Tibial artery (tissue), 4 donors: ENCODE measurements at regions not wholly inside any gene's neighbourhood (a gene's known extent, or its start where the extent isn't known, plus 50 kb on each side); places are given as distances from the start of the nearest gene placed in this dataset.

ENCODE experiments used
- DNase-seq, 2 donors: peaks; one replicate each; pipeline ENCODE4 v3.0.0-alpha.2; 2019
- H3K27ac ChIP-seq, 2 donors: fragments of 200-600 bp; sonication (generic) in 1 of 2; 1 replicate in 1 of 2; 2 replicates in 1 of 2; pipeline ENCODE4 v1.5.1; 2018 to 2019; ENCODE audit warnings: mild to moderate bottlenecking in 1 of 2
- H3K27me3 ChIP-seq, 2 donors: fragments of 200-600 bp; sonication (generic) in 1 of 2; one replicate each; pipeline versions ENCODE4 v1.5.1 to v1.6.0; 2016 to 2019
- H3K36me3 ChIP-seq, 3 donors: fragments of 200-600 bp; sonication (generic) in 2 of 3; one replicate each; pipeline ENCODE4 v1.5.1; 2016 to 2019; ENCODE audit warnings: mild to moderate bottlenecking in 2 of 3
- H3K4me1 ChIP-seq, 4 donors: fragments of 200-600 bp; sonication (generic) in 2 of 4; 1 replicate in 3 of 4; 2 replicates in 1 of 4; pipeline ENCODE4 v1.5.1; 2016 to 2019
- H3K4me3 ChIP-seq, 2 donors: fragments of 200-600 bp; sonication (generic) in 1 of 2; 1 replicate in 1 of 2; 2 replicates in 1 of 2; pipeline ENCODE4 v1.5.1; 2018 to 2019; ENCODE audit warnings: mild to moderate bottlenecking in 2 of 2
- H3K9me3 ChIP-seq, 3 donors: fragments of 200-600 bp; sonication (generic) in 1 of 3; one replicate each; pipeline ENCODE4 v1.5.1; 2016 to 2019
- CTCF ChIP-seq, 2 experiments: fragments of 200-600 bp in 1 of 2; fragments of 450-650 bp in 1 of 2; IDR thresholded peaks; one replicate each; pipeline ENCODE4 v1.5.1; 2017 to 2019; ENCODE audit warnings: antibody characterized with exemption in 2 of 2, mild to moderate bottlenecking in 1 of 2, moderate library complexity in 1 of 2
- intact Hi-C: fragments of 100-400 bp; cut with DNase I; formaldehyde crosslinking; loops from one replicate; pipeline ENCODE4 v1.15.0; 2023; ENCODE audit warnings: low total_unique reads

DNA sequence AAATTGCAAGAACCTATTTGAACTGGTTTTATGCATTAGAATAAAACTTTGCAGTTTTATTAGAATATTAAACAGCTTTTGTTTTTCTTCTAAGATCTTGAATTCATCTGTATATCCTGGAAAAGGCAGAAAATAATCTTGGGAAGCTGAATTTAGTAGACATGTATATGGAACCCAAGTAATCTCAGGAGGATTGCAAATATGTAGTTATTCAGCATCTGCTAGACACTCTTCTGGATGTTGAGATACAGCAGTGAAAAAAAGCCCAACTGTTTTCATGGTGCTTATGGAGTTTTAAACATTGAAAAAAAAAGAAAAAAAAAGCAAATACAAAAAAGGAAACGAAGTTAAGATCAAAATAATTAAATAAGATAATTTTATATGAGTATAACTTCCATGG, 922.2 kb upstream of the SEMA6A start:
- intact Hi-C loops, result no loop called here
- H3K27ac ChIP-seq, result no peak overlapping the region
- H3K9me3 ChIP-seq, result no peaks in the 10 kb centered on the region

GRCh38 chr5:117494188-117494587, 919.6 kb upstream of the SEMA6A start:
- no peak for DNase-seq
- no peak overlapping the region for H3K27ac ChIP-seq
- H3K4me1 ChIP-seq, result no peaks in the 10 kb centered on the region
- TF ChIP-seq CTCF (IDR thresholded peaks at IDR 0.05), result no peak
- H3K27me3 ChIP-seq, result no peaks in the 10 kb centered on the region
- no peaks in the 10 kb centered on the region for H3K9me3 ChIP-seq
- H3K4me3 ChIP-seq, result no peak overlapping the region
- no peaks in the 10 kb centered on the region for H3K36me3 ChIP-seq
- intact Hi-C loops, result no loop called here

More for the DNA sequence above, 922.2 kb upstream of the SEMA6A start:
- H3K4me3 ChIP-seq, result no peak overlapping the region
- no peak for TF ChIP-seq CTCF (IDR thresholded peaks at IDR 0.05)
- DNase-seq, result no peak
- H3K36me3 ChIP-seq, result no peaks in the 10 kb centered on the region
- H3K4me1 ChIP-seq, result no peaks in the 10 kb centered on the region
- no peaks in the 10 kb centered on the region for H3K27me3 ChIP-seq

- no peak for DNase-seq
- H3K27me3 ChIP-seq, result no peaks in the 10 kb centered on the region
- no peak overlapping the region for H3K27ac ChIP-seq
- H3K36me3 ChIP-seq, result no peaks in the 10 kb centered on the region
- no peak overlapping the region for H3K4me3 ChIP-seq
- H3K4me1 ChIP-seq, result no peaks in the 10 kb centered on the region
- TF ChIP-seq CTCF (IDR thresholded peaks at IDR 0.05), result no peak
- intact Hi-C loops, result no loop called here
- H3K9me3 ChIP-seq, result no peaks in the 10 kb centered on the region
These were observed 914.4 kb upstream of the SEMA6A start for GRCh38 chr5:117488976-117489500.

DNA sequence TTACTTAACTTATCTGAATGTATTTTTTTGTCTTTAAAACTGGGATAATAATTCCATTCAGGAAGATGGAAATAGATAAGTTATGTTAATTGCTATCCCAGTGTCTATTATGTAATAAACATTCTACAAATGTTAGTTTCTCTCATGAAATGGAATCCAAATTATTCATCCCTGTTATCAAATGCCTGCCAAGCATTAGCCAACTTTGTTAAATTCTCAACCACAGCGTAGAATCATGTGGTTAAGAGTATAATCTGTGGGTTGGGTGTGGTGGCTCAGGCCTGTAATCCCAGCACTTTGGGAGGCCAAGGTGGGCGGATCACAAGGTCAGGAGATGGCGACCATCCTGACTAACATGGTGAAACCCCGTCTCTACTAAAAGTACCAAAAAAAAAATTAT, 912.9 kb upstream of the SEMA6A start:
- no peaks in the 10 kb centered on the region for H3K36me3 ChIP-seq
- no peak for TF ChIP-seq CTCF (IDR thresholded peaks at IDR 0.05)
- no peaks in the 10 kb centered on the region for H3K9me3 ChIP-seq
- no peak for DNase-seq
- intact Hi-C loops, result no loop called here
- no peaks in the 10 kb centered on the region for H3K27me3 ChIP-seq
- no peak overlapping the region for H3K4me3 ChIP-seq
- no peaks in the 10 kb centered on the region for H3K4me1 ChIP-seq
- no peak overlapping the region for H3K27ac ChIP-seq

GRCh38 chr5:117486879-117487391, 912.3 kb upstream of the SEMA6A start:
- Histone ChIP-seq H3K4me3 (no peak overlapping the region), H3K27ac (no peak overlapping the region), H3K9me3 (no peaks in the 10 kb centered on the region), H3K27me3 (no peaks in the 10 kb centered on the region), H3K4me1 (no peaks in the 10 kb centered on the region), H3K36me3 (no peaks in the 10 kb centered on the region)
- intact Hi-C loops, result no loop called here
- TF ChIP-seq CTCF (IDR thresholded peaks at IDR 0.05), result no peak
- no peak for DNase-seq

DNA sequence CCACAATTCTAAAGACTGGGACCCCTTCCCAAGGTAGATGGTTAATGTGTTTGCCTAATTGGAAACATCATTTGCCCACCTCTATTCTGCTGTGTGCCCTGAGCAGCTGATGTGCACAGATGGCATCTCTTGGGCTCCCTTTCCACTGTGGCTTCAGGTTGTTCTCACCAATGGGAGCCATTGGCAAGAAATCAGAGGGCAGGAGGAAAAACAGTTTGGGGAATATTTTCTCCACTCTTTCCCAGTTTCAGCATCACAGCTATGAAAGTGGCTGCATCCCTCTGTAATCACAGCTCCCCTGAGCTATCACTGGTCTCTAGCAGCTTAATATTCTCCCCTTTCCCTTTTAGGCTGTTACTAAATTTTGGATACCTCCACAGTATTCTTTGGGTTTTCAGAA, 911.6 kb upstream of the SEMA6A start:
- no peak for TF ChIP-seq CTCF (IDR thresholded peaks at IDR 0.05)
- Histone ChIP-seq H3K36me3 (no peaks in the 10 kb centered on the region), H3K27me3 (no peaks in the 10 kb centered on the region), H3K4me1 (no peaks in the 10 kb centered on the region), H3K4me3 (no peak overlapping the region), H3K9me3 (no peaks in the 10 kb centered on the region), H3K27ac (no peak overlapping the region)
- intact Hi-C loops, result no loop called here
- DNase-seq, result no peak
